SK-N-SH treated with all-trans-retinoic acid at 6 μM for 48 hours (cell line): ENCODE measurements at regions not wholly inside any gene's neighbourhood (a gene's known extent, or its start where the extent isn't known, plus 50 kb on each side); places are given as distances from the start of the nearest gene placed in this dataset.

Source experiments
- ATAC-seq: fragments of 200-7000 bp; cut with Tn5 transposase; 3 replicates; pipeline ENCODE4 v1.9.1; 2020; ENCODE audit warnings: mild to moderate bottlenecking, moderate library complexity
- ARNTL ChIP-seq: fragments of 450-650 bp; formaldehyde crosslinking; IDR thresholded peaks from 2 replicates; pipeline ENCODE4 v1.5.0; 2020; ENCODE audit warnings: low read depth, mild to moderate bottlenecking, moderate library complexity, borderline replicate concordance
- BACH2 ChIP-seq: fragments of 250-450 bp; sonication (Bioruptor Pico); IDR thresholded peaks from 2 replicates; pipeline ENCODE4 v1.9.0; 2021; ENCODE audit warnings: mild to moderate bottlenecking, borderline replicate concordance
- CSDC2 ChIP-seq: fragments of 250-450 bp; sonication (Bioruptor Pico); IDR thresholded peaks from 2 replicates; pipeline ENCODE4 v1.5.0; 2020; ENCODE audit warnings: mild to moderate bottlenecking, moderate library complexity
- ESRRG ChIP-seq: fragments of 250-450 bp; sonication (Bioruptor Pico); IDR thresholded peaks from 2 replicates; pipeline ENCODE4 v1.6.1; 2021; ENCODE audit warnings: mild to moderate bottlenecking
- GLIS3 ChIP-seq: fragments of 250-450 bp; sonication (Bioruptor Pico); IDR thresholded peaks from 2 replicates; pipeline ENCODE4 v1.5.0; 2020; ENCODE audit warnings: mild to moderate bottlenecking, moderate library complexity
- ISL1 ChIP-seq: fragments of 250-450 bp; sonication (Bioruptor Pico); IDR thresholded peaks from 2 replicates; pipeline ENCODE4 v2.1.2; 2022; ENCODE audit warnings: mild to moderate bottlenecking, moderate library complexity
- OSR1 ChIP-seq: fragments of 250-450 bp; sonication (Bioruptor Pico); IDR thresholded peaks from 2 replicates; pipeline ENCODE4 v1.8.0; 2022; ENCODE audit warnings: moderate library complexity, mild to moderate bottlenecking, inconsistent platforms
- PPARA ChIP-seq: fragments of 250-450 bp; sonication (Bioruptor Pico); IDR thresholded peaks from 2 replicates; pipeline ENCODE4 v1.5.0; 2020; ENCODE audit warnings: mild to moderate bottlenecking, borderline replicate concordance
- RARB ChIP-seq: fragments of 250-450 bp; sonication (Bioruptor Pico); IDR thresholded peaks from 2 replicates; pipeline ENCODE4 v1.8.0; 2021; ENCODE audit warnings: mild to moderate bottlenecking, moderate library complexity
- SNAI2 ChIP-seq: fragments of 250-450 bp; sonication (Bioruptor Pico); IDR thresholded peaks from 2 replicates; pipeline ENCODE4 v1.5.0; 2020; ENCODE audit warnings: mild to moderate bottlenecking, moderate library complexity
- TCF4 ChIP-seq: fragments of 250-450 bp; sonication (Bioruptor Pico); IDR thresholded peaks from 2 replicates; pipeline ENCODE4 v1.8.0; 2021; ENCODE audit warnings: mild to moderate bottlenecking, moderate library complexity, borderline replicate concordance
- TOX ChIP-seq: fragments of 250-450 bp; sonication (Bioruptor Pico); IDR thresholded peaks from 2 replicates; pipeline ENCODE4 v1.8.0; 2021; ENCODE audit warnings: mild to moderate bottlenecking, moderate library complexity, borderline replicate concordance
- ZC3H10 ChIP-seq: fragments of 250-450 bp; sonication (Bioruptor Pico); IDR thresholded peaks from 2 replicates; pipeline ENCODE4 v1.5.1; 2021; ENCODE audit warnings: mild to moderate bottlenecking, moderate library complexity
- ZFP3 ChIP-seq: fragments of 250-450 bp; sonication (Bioruptor Pico); IDR thresholded peaks from 2 replicates; pipeline ENCODE4 v1.5.0; 2020; ENCODE audit warnings: mild to moderate bottlenecking, moderate library complexity
- ZFP30 ChIP-seq: fragments of 450-650 bp; formaldehyde crosslinking; IDR thresholded peaks from 2 replicates; pipeline ENCODE4 v1.5.0; 2022; ENCODE audit warnings: mild to moderate bottlenecking, moderate library complexity
- ZNF565 ChIP-seq: fragments of 450-650 bp; formaldehyde crosslinking; conservative IDR thresholded peaks from 2 replicates; pipeline ENCODE4 v1.5.0; 2020; ENCODE audit warnings: low read depth, mild to moderate bottlenecking, moderate library complexity
- ZNF70 ChIP-seq: fragments of 450-650 bp; formaldehyde crosslinking; IDR thresholded peaks from 2 replicates; pipeline ENCODE4 v1.5.0; 2020; ENCODE audit warnings: mild to moderate bottlenecking, moderate library complexity
- ZNF8 ChIP-seq: fragments of 450-650 bp; formaldehyde crosslinking; IDR thresholded peaks from 2 replicates; pipeline ENCODE4 v1.5.0; 2020; ENCODE audit warnings: mild to moderate bottlenecking, moderate library complexity
- TF ChIP-seq, protein P1 (sequence below): fragments of 250-450 bp; sonication (Bioruptor Pico); IDR thresholded peaks from 2 replicates; pipeline ENCODE4 v1.5.0; 2020; ENCODE audit warnings: mild to moderate bottlenecking, moderate library complexity
- TF ChIP-seq, protein P2 (sequence below): fragments of 250-450 bp; sonication (Bioruptor Pico); IDR thresholded peaks from 2 replicates; pipeline ENCODE4 v1.8.0; 2020; ENCODE audit warnings: mild to moderate bottlenecking, moderate library complexity, borderline replicate concordance
- TF ChIP-seq, protein P3 (sequence below): fragments of 250-450 bp; sonication (Bioruptor Pico); IDR thresholded peaks from 2 replicates; pipeline ENCODE4 v1.8.0; 2021; ENCODE audit warnings: low read depth, mild to moderate bottlenecking, moderate library complexity, borderline replicate concordance
- TF ChIP-seq, protein P4 (sequence below): fragments of 250-450 bp; sonication (Bioruptor Pico); IDR thresholded peaks from 2 replicates; pipeline ENCODE4 v1.5.1; 2020; ENCODE audit warnings: low read depth, mild to moderate bottlenecking, moderate library complexity
- TF ChIP-seq, protein P5 (sequence below): fragments of 250-450 bp; sonication (Bioruptor Pico); IDR thresholded peaks from 2 replicates; pipeline ENCODE4 v1.5.1; 2021; ENCODE audit warnings: mild to moderate bottlenecking, moderate library complexity

DNA sequence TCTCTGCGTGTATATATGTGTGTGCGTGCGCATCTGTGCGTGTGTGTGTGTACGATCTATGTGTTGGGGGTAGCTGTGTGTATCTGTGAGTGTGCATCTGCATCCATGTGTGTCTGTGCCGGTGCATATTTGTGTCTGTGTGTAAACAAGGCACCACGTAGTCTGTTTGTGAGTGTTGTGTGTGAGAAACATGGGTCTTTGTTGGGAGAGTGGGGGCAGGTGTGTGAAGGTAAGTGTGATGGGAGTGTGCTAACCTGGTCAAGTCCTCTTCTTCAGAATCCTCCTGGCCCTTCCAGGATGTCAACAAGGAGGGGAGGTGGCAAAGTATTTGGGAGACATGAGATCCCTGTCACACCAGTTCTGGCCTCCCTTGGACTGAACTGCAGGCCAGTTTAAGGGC is 87.2 kb downstream of the HIF1AN start (continued):
- TF ChIP-seq, protein P1, sequence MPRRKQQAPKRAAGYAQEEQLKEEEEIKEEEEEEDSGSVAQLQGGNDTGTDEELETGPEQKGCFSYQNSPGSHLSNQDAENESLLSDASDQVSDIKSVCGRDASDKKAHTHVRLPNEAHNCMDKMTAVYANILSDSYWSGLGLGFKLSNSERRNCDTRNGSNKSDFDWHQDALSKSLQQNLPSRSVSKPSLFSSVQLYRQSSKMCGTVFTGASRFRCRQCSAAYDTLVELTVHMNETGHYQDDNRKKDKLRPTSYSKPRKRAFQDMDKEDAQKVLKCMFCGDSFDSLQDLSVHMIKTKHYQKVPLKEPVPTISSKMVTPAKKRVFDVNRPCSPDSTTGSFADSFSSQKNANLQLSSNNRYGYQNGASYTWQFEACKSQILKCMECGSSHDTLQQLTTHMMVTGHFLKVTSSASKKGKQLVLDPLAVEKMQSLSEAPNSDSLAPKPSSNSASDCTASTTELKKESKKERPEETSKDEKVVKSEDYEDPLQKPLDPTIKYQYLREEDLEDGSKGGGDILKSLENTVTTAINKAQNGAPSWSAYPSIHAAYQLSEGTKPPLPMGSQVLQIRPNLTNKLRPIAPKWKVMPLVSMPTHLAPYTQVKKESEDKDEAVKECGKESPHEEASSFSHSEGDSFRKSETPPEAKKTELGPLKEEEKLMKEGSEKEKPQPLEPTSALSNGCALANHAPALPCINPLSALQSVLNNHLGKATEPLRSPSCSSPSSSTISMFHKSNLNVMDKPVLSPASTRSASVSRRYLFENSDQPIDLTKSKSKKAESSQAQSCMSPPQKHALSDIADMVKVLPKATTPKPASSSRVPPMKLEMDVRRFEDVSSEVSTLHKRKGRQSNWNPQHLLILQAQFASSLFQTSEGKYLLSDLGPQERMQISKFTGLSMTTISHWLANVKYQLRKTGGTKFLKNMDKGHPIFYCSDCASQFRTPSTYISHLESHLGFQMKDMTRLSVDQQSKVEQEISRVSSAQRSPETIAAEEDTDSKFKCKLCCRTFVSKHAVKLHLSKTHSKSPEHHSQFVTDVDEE (CRISPR knock-in tag): no peak
- no peak for TF ChIP-seq SNAI2 (CRISPR knock-in tag)

DNA sequence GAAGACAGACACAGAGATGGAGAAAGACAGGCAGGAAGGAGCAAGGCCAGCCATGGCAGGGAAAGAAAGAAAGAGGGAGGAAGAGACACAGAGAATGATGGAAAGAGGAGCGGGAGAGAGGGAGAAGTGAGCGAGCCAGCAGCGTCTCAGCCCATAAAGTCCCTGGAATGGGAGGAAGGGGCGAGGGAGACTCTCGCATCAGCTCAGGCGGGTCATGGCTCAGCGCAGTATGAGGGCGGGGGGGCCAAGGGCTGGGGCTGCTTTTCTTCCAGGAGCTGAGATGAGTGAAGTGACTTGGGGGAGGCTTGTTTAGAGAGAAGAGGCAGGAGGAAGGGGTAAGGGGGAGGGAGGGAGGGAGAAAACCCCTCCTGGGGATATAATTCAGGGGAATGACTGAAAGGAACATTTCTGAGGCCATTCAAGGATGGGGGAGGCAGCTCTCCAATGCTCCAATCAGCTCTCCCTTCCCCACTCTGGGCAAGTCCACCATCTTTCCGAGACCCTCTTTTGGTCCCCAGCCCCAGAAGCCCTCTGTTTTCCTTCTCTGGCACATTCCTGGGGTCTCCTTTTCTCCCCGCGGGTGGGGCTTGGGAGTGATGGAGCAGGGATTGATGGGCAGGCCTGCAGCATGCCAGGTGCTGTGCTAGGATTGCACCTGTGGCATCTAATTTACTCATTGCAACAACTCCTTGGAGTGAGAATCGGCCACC is 87.9 kb downstream of the HIF1AN start:
- TF ChIP-seq ESRRG (CRISPR knock-in tag) (no peak), ZFP30 (no peak), GLIS3 (CRISPR knock-in tag) (no peak), ZNF8 (CRISPR knock-in tag) (no peak), BACH2 (CRISPR knock-in tag) (no peak), SNAI2 (CRISPR knock-in tag) (no peak), RARB (CRISPR knock-in tag) (no peak), PPARA (no peak), ZFP3 (CRISPR knock-in tag) (no peak), TOX (CRISPR knock-in tag) (no peak), ARNTL (no peak), ZNF565 (no peak), ZNF70 (CRISPR knock-in tag) (no peak), ISL1 (CRISPR knock-in tag) (no peak), TCF4 (CRISPR knock-in tag) (no peak)
- TF ChIP-seq, protein P2, sequence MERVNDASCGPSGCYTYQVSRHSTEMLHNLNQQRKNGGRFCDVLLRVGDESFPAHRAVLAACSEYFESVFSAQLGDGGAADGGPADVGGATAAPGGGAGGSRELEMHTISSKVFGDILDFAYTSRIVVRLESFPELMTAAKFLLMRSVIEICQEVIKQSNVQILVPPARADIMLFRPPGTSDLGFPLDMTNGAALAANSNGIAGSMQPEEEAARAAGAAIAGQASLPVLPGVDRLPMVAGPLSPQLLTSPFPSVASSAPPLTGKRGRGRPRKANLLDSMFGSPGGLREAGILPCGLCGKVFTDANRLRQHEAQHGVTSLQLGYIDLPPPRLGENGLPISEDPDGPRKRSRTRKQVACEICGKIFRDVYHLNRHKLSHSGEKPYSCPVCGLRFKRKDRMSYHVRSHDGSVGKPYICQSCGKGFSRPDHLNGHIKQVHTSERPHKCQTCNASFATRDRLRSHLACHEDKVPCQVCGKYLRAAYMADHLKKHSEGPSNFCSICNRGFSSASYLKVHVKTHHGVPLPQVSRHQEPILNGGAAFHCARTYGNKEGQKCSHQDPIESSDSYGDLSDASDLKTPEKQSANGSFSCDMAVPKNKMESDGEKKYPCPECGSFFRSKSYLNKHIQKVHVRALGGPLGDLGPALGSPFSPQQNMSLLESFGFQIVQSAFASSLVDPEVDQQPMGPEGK (CRISPR knock-in tag): no peak
- TF ChIP-seq, protein P3, sequence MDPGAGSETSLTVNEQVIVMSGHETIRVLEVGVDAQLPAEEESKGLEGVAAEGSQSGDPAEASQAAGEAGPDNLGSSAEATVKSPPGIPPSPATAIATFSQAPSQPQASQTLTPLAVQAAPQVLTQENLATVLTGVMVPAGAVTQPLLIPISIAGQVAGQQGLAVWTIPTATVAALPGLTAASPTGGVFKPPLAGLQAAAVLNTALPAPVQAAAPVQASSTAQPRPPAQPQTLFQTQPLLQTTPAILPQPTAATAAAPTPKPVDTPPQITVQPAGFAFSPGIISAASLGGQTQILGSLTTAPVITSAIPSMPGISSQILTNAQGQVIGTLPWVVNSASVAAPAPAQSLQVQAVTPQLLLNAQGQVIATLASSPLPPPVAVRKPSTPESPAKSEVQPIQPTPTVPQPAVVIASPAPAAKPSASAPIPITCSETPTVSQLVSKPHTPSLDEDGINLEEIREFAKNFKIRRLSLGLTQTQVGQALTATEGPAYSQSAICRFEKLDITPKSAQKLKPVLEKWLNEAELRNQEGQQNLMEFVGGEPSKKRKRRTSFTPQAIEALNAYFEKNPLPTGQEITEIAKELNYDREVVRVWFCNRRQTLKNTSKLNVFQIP (CRISPR knock-in tag): no peak
- ATAC-seq: no peak

DNA sequence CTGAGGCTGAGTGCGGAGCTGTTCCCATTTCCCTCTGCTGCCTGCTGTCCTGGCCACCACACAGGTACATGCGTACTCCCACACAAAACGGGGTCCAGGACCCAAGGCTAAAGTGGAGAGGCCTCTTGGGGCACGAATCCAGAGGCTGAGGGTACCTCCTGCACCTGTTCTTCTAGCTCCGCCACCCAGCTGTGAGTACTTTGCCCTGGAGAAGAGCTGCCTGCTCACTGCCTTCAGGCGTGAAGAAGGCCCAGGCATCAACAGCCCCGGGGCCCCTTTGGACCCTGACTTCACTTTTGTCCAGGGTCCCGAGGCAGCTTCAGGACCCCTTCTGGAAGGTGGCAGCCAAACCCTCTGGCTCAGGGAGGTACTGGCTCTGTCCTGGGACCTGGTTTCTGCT is 88.6 kb downstream of the HIF1AN start:
- no peak for ATAC-seq
- TF ChIP-seq, protein P4, sequence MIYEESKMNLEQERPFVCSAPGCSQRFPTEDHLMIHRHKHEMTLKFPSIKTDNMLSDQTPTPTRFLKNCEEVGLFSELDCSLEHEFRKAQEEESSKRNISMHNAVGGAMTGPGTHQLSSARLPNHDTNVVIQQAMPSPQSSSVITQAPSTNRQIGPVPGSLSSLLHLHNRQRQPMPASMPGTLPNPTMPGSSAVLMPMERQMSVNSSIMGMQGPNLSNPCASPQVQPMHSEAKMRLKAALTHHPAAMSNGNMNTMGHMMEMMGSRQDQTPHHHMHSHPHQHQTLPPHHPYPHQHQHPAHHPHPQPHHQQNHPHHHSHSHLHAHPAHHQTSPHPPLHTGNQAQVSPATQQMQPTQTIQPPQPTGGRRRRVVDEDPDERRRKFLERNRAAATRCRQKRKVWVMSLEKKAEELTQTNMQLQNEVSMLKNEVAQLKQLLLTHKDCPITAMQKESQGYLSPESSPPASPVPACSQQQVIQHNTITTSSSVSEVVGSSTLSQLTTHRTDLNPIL (CRISPR knock-in tag): no peak
- TF ChIP-seq TCF4 (CRISPR knock-in tag) (no peak), SNAI2 (CRISPR knock-in tag) (no peak), OSR1 (no peak), ZNF565 (no peak), ZC3H10 (no peak), ZNF8 (CRISPR knock-in tag) (no peak), ZFP3 (CRISPR knock-in tag) (no peak), ESRRG (CRISPR knock-in tag) (no peak), ARNTL (no peak), CSDC2 (CRISPR knock-in tag) (no peak), ISL1 (CRISPR knock-in tag) (no peak), PPARA (no peak), ZNF70 (CRISPR knock-in tag) (no peak)
- TF ChIP-seq, protein P5, sequence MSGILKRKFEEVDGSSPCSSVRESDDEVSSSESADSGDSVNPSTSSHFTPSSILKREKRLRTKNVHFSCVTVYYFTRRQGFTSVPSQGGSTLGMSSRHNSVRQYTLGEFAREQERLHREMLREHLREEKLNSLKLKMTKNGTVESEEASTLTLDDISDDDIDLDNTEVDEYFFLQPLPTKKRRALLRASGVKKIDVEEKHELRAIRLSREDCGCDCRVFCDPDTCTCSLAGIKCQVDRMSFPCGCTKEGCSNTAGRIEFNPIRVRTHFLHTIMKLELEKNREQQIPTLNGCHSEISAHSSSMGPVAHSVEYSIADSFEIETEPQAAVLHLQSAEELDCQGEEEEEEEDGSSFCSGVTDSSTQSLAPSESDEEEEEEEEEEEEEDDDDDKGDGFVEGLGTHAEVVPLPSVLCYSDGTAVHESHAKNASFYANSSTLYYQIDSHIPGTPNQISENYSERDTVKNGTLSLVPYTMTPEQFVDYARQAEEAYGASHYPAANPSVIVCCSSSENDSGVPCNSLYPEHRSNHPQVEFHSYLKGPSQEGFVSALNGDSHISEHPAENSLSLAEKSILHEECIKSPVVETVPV (CRISPR knock-in tag): no peak
- TF ChIP-seq, protein P3 (CRISPR knock-in tag): no peak
- TF ChIP-seq, protein P2 (CRISPR knock-in tag): no peak
- TF ChIP-seq, all 23 proteins: peak for 0
